Left ventricle myocardium inferior (tissue), 1 donor: ENCODE measurements at regions not wholly inside any gene's neighbourhood (a gene's known extent, or its start where the extent isn't known, plus 50 kb on each side); places are given as distances from the start of the nearest gene placed in this dataset.

Experiments
- DNase-seq: peaks from one replicate; pipeline ENCODE4 v3.0.0-alpha.2; 2020
- H3K27ac ChIP-seq: fragments of 200-600 bp; replicated peaks from 2 replicates; pipeline ENCODE4 v1.8.0; 2021
- H3K27me3 ChIP-seq: fragments of 200-600 bp; 2 replicates; pipeline ENCODE4 v1.8.0; 2021; ENCODE audit warnings: low read depth
- H3K36me3 ChIP-seq: fragments of 200-600 bp; 2 replicates; pipeline ENCODE4 v1.8.0; 2021
- H3K4me1 ChIP-seq: fragments of 200-600 bp; 2 replicates; pipeline ENCODE4 v1.8.0; 2021
- H3K4me3 ChIP-seq: fragments of 200-600 bp; 2 replicates; pipeline ENCODE4 v1.8.0; 2021; ENCODE audit warnings: mild to moderate bottlenecking, moderate library complexity
- H3K9me3 ChIP-seq: fragments of 200-600 bp; replicated peaks from 2 replicates; pipeline ENCODE4 v1.8.0; 2021
- intact Hi-C: fragments of 100-400 bp; cut with micrococcal nuclease; formaldehyde crosslinking; loops from one replicate; pipeline ENCODE4 v1.11.0; 2022
- TF ChIP-seq, protein P1 (sequence below): fragments of 200-600 bp; IDR thresholded peaks from 2 replicates; pipeline ENCODE4 v1.8.0; 2021; ENCODE audit warnings: antibody characterized with exemption, mild to moderate bottlenecking, borderline replicate concordance
- donor health status: DM: no; HTN: yes; CAD: no; lungs with severe emphysema.

DNA sequence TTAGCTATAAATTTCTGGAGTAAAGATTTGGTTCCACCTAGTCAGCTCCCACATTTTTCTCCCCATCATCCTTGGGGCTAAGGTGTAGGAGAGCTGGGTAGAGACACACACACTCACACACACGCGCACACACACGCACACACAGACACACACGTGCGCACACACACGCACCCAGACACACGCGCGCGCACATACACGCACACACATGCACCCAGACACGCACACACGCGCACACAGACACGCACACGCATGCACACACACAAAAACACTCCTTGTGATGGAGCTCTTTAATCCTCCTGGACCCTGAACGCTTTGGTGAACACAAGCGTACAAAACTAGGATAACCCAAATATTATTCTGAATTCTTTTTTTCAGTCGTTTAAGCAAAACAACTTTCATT lies 253.6 kb downstream of the C16orf95 start:
- H3K4me3 ChIP-seq: no peak overlapping the region
- H3K9me3 ChIP-seq: no peaks in the 10 kb centered on the region
- no peak overlapping the region for H3K27ac ChIP-seq
- peaks cover 58% of the 10 kb centered on the region for H3K27me3 ChIP-seq
- H3K36me3 ChIP-seq: no peaks in the 10 kb centered on the region
- intact Hi-C loops: loop anchor here (5.0 kb wide), 1 partner anchor 501 kb away; no protein-coding TSS in a partner anchor
- TF ChIP-seq, protein P1, sequence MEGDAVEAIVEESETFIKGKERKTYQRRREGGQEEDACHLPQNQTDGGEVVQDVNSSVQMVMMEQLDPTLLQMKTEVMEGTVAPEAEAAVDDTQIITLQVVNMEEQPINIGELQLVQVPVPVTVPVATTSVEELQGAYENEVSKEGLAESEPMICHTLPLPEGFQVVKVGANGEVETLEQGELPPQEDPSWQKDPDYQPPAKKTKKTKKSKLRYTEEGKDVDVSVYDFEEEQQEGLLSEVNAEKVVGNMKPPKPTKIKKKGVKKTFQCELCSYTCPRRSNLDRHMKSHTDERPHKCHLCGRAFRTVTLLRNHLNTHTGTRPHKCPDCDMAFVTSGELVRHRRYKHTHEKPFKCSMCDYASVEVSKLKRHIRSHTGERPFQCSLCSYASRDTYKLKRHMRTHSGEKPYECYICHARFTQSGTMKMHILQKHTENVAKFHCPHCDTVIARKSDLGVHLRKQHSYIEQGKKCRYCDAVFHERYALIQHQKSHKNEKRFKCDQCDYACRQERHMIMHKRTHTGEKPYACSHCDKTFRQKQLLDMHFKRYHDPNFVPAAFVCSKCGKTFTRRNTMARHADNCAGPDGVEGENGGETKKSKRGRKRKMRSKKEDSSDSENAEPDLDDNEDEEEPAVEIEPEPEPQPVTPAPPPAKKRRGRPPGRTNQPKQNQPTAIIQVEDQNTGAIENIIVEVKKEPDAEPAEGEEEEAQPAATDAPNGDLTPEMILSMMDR: no peak
- DNase-seq: no peak
- peaks cover 7% of the 10 kb centered on the region for H3K4me1 ChIP-seq

GRCh38 chr16:87064731-87065445 lies 252.3 kb downstream of the C16orf95 start:
- Histone ChIP-seq H3K4me1 (peaks cover 7% of the 10 kb centered on the region), H3K4me3 (peak overlapping the region; percentile 6), H3K27me3 (peaks cover 70% of the 10 kb centered on the region), H3K27ac (no peak overlapping the region), H3K36me3 (no peaks in the 10 kb centered on the region), H3K9me3 (no peaks in the 10 kb centered on the region)
- TF ChIP-seq, protein P1: no peak
- DNase-seq: no peak
- intact Hi-C loops: loop anchor here (5.0 kb wide), 1 partner anchor 503 kb away; no protein-coding TSS in a partner anchor

DNA sequence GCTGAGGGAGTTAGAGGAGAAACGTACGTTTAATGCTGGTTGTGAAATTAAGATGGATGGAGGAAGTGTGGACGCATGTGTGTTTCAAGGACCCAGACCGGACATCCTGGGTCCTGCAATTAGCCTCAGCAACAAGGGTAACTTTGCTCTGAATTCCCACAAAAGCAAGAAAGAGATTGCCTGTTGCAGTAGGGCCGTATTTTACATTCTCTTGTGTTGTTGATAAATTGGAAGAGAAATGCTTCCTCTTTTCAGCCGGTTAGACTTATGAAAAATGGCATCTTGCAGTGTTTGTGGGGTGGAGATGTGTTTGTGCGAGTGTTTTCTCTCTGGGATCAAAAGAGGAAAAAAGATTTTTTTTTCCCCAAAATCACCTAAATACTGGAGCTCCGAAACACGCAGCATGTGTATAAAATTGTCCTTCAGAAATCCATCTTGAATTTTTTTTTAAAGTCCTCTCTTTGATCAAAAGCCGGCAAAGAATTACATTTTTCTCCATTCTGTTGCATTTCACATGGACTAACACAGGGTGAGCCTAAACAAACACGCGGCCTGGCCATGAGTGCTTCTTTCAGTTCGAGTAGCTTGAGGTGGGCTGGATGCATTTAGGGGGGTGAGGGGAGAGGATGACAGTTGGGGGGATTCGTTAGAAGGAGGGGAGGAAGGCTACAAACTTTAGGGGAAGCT lies 251.6 kb downstream of the C16orf95 start:
- no peaks in the 10 kb centered on the region for H3K36me3 ChIP-seq
- peaks cover 7% of the 10 kb centered on the region for H3K4me1 ChIP-seq
- H3K27me3 ChIP-seq: peaks cover 77% of the 10 kb centered on the region
- no peaks in the 10 kb centered on the region for H3K9me3 ChIP-seq
- DNase-seq: no peak
- H3K27ac ChIP-seq: no peak overlapping the region
- intact Hi-C loops: no loop called here
- TF ChIP-seq, protein P1: no peak
- peak overlapping the region; percentile 6 for H3K4me3 ChIP-seq

DNA sequence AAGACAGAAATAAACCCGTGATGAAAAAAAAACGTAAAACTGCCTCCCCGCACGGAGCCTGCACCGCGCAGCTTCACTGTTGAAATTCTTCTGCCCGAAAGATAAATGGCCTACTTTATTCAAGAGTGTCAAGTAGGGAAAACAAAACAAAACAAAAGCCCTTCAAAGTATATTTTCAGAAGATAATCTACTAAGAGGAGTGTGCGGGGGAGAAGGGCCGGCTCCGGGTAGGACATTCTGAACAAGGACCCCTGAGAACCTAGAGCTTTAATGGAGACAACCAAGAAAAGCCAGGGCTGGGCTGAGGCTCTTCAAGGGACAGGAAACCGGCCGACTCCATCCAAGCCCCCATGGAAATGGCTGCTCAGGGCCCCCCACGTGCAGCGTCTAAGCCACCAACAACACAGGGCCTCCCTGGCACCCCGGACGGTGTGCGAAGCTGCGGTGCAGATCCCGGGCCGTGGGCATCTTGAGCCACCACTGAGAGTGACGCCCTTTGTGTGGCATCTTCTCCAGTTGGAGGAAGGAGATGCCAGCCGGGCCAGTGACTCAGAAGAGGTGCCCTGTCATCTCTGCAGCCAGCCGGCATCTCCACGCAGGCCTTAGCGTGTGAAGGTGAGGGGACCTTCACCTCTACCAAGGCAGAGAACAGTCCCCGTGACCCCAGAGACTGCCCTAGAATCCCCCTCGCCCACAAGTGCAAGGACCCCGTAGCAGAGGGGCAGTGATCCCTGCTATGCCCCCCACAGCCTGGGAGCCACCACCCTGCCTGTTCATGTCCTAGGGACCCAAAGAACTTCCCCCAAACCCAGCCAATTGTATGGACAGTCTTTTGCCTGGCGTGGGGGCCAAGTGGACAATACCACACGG lies 250.8 kb downstream of the C16orf95 start:
- peaks cover 85% of the 10 kb centered on the region for H3K27me3 ChIP-seq
- no peaks in the 10 kb centered on the region for H3K9me3 ChIP-seq
- no peak overlapping the region for H3K4me3 ChIP-seq
- no peak for DNase-seq
- intact Hi-C loops: no loop called here
- peaks cover 7% of the 10 kb centered on the region for H3K4me1 ChIP-seq
- no peaks in the 10 kb centered on the region for H3K36me3 ChIP-seq
- TF ChIP-seq, protein P1: no peak
- no peak overlapping the region for H3K27ac ChIP-seq

DNA sequence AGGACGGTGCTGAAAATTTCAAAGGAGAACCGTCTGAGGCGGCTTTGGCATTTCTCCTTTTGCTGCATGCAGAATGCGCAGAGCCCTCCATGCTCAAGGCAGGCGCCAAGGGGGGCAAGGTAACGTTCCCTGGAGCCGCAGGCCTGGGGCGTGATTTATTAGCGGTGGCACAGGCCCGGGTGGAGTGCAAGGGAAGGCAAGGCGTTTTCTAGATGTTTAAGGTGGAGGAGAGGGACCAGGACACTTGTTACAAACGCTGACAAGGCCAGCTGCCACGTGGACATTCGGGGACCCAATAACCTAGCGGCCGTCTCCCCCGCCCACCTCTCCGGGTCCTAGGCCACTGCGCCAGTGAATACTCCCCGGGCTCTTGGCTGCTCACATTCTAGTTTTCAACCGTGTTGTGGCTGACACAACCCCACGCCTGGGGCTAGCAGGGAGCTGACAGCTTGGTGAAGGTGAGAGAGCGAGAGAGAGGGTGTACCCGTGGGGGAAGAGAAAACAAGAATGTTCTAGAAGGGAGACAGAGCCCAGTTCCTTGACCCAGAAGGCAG lies 250.1 kb downstream of the C16orf95 start:
- TF ChIP-seq, protein P1: no peak
- Histone ChIP-seq H3K27me3 (peaks cover 92% of the 10 kb centered on the region), H3K9me3 (no peaks in the 10 kb centered on the region), H3K36me3 (no peaks in the 10 kb centered on the region), H3K27ac (no peak overlapping the region), H3K4me3 (no peak overlapping the region), H3K4me1 (peaks cover 7% of the 10 kb centered on the region)
- intact Hi-C loops: no loop called here
- DNase-seq: no peak
